IMR-90 (cell line): ENCODE measurements at regions not wholly inside any gene's neighbourhood (a gene's known extent, or its start where the extent isn't known, plus 50 kb on each side); places are given as distances from the start of the nearest gene placed in this dataset.

Source experiments
- ATAC-seq: fragments of 200-7000 bp; cut with Tn5 transposase; 2 replicates; pipeline ENCODE4 v1.9.1; 2020; ENCODE audit warnings: low read depth, mild to moderate bottlenecking, moderate library complexity
- BruUV-seq: library from RNA; stranded (reverse); fragments of 400-500 nt; replicated peaks from 2 replicates; lab custom pipeline; 2021; lab: Mats Ljungman, UMichigan
- CTCF ChIA-PET: fragments of 300-600 bp; formaldehyde crosslinking; extraction: SDS; loops from one replicate; lab custom pipeline; 2021; ENCODE audit warnings: antibody characterized with exemption; lab: Yijun Ruan, JAX
- POLR2A ChIA-PET: fragments of 300-600 bp; sonication (Branson Sonifier 250); formaldehyde crosslinking; loops from one replicate; lab custom pipeline; 2022; ENCODE audit warnings: antibody characterized with exemption; ENCODE audit not compliant: unreplicated experiment; lab: Charles Lee
- DNase-seq: peaks from one replicate; pipeline ENCODE4 v3.0.0; 2013
- H2AFZ ChIP-seq: replicated peaks from 2 replicates; pipeline ENCODE3; 2013; ENCODE audit warnings: low read length, mild to moderate bottlenecking; ENCODE audit not compliant: poor library complexity
- H2AK5ac ChIP-seq: 2 replicates; pipeline ENCODE4 v1.6.1; 2013; ENCODE audit warnings: low read depth, low read length, inconsistent platforms
- H2AK9ac ChIP-seq: replicated peaks from 2 replicates; pipeline ENCODE3; 2013; ENCODE audit warnings: mild to moderate bottlenecking, low read depth, low read length, moderate library complexity; ENCODE audit not compliant: poor library complexity
- H2BK120ac ChIP-seq: 2 replicates; pipeline ENCODE4 v1.6.1; 2013; ENCODE audit warnings: low read depth, low read length, inconsistent platforms
- H2BK15ac ChIP-seq: 3 replicates; pipeline ENCODE4 v1.6.1; 2013; ENCODE audit warnings: low read depth, low read length, inconsistent platforms
- H2BK20ac ChIP-seq: 2 replicates; pipeline ENCODE4 v1.6.1; 2013; ENCODE audit warnings: low read depth, mild to moderate bottlenecking, inconsistent platforms, low read length, moderate library complexity
- H2BK5ac ChIP-seq: 2 replicates; pipeline ENCODE4 v1.6.1; 2013; ENCODE audit warnings: mild to moderate bottlenecking, low read depth, low read length, inconsistent platforms; ENCODE audit not compliant: poor library complexity, severe bottlenecking
- H3K14ac ChIP-seq: replicated peaks from 2 replicates; pipeline ENCODE4 v1.6.1; 2013; ENCODE audit warnings: low read depth, low read length, inconsistent platforms
- H3K18ac ChIP-seq: 2 replicates; pipeline ENCODE4 v1.6.1; 2013; ENCODE audit warnings: low read depth, low read length, control low read depth
- H3K23ac ChIP-seq: 2 replicates; pipeline ENCODE4 v1.6.1; 2013; ENCODE audit warnings: low read depth, low read length, inconsistent platforms
- H3K27ac ChIP-seq: 2 replicates; pipeline ENCODE4 v1.5.1; 2013; ENCODE audit warnings: mild to moderate bottlenecking, control low read depth, low read length; ENCODE audit not compliant: insufficient read depth
- H3K27me3 ChIP-seq: 2 replicates; pipeline ENCODE4 v1.6.1; 2013; ENCODE audit warnings: low read length; ENCODE audit not compliant: control insufficient read depth, insufficient read depth
- H3K36me3 ChIP-seq: 2 replicates; pipeline ENCODE4 v1.6.1; 2013; ENCODE audit warnings: low read length, mixed read lengths; ENCODE audit not compliant: control insufficient read depth, insufficient read depth
- H3K4ac ChIP-seq: 2 replicates; pipeline ENCODE4 v1.6.1; 2013; ENCODE audit warnings: low read depth, low read length, inconsistent platforms
- H3K4me1 ChIP-seq: 2 replicates; pipeline ENCODE4 v1.6.1; 2013; ENCODE audit warnings: low read length, mixed read lengths; ENCODE audit not compliant: control insufficient read depth, insufficient read depth
- H3K4me2 ChIP-seq: 2 replicates; pipeline ENCODE4 v1.6.1; 2013; ENCODE audit warnings: low read depth, mild to moderate bottlenecking, control low read depth, low read length, moderate library complexity
- H3K4me3 ChIP-seq: 2 replicates; pipeline ENCODE4 v1.5.1; 2013; ENCODE audit warnings: low read depth, mild to moderate bottlenecking, control low read depth, low read length, moderate library complexity; ENCODE audit not compliant: insufficient read depth
- H3K56ac ChIP-seq: 2 replicates; pipeline ENCODE4 v1.6.1; 2013; ENCODE audit warnings: low read length, inconsistent platforms; ENCODE audit not compliant: insufficient read depth; ENCODE audit errors: extremely low read depth
- H3K79me1 ChIP-seq, 2 experiments: 2 replicates each; pipeline ENCODE4 v1.6.1; 2013; ENCODE audit warnings: low read length in 2 of 2, inconsistent platforms in 1 of 2, low read depth in 1 of 2
- H3K9ac ChIP-seq: 2 replicates; pipeline ENCODE4 v1.6.1; 2013; ENCODE audit warnings: low read depth, low read length, control low read depth
- H3K9me1 ChIP-seq: 2 replicates; pipeline ENCODE4 v1.6.1; 2013; ENCODE audit warnings: low read length, inconsistent platforms; ENCODE audit not compliant: insufficient read depth
- H3K9me3 ChIP-seq: 2 replicates; pipeline ENCODE4 v1.6.1; 2013; ENCODE audit warnings: low read length; ENCODE audit not compliant: control insufficient read depth, insufficient read depth
- H4K20me1 ChIP-seq: 2 replicates; pipeline ENCODE4 v1.6.1; 2013; ENCODE audit warnings: low read length, inconsistent platforms; ENCODE audit not compliant: insufficient read depth
- H4K5ac ChIP-seq: 2 replicates; pipeline ENCODE4 v1.6.1; 2013; ENCODE audit warnings: mild to moderate bottlenecking, low read depth, low read length, control low read depth
- H4K8ac ChIP-seq, 2 experiments: 2 replicates each; pipeline ENCODE4 v1.6.1; 2013; ENCODE audit warnings: low read depth in 2 of 2, low read length in 2 of 2, control low read depth in 1 of 2, inconsistent platforms in 1 of 2
- H4K91ac ChIP-seq: 2 replicates; pipeline ENCODE4 v1.6.1; 2013; ENCODE audit warnings: low read depth, low read length, inconsistent platforms; ENCODE audit not compliant: insufficient read depth
- BHLHE40 ChIP-seq: fragments of 150-350 bp; IDR thresholded peaks from 2 replicates; pipeline ENCODE4 v1.6.1; 2016; ENCODE audit warnings: mild to moderate bottlenecking, low read depth, low read length
- CEBPB ChIP-seq: IDR thresholded peaks from 2 replicates; pipeline ENCODE4 v1.6.1; 2012; ENCODE audit warnings: low read depth, low read length, improper control_type of control experiment
- CHD1 ChIP-seq: IDR thresholded peaks from 2 replicates; pipeline ENCODE4 v1.6.1; 2012; ENCODE audit warnings: low read depth, low read length, improper control_type of control experiment
- CTCF ChIP-seq: conservative IDR thresholded peaks from 2 replicates; pipeline ENCODE4 v1.5.1; 2012; ENCODE audit warnings: mild to moderate bottlenecking, low read depth, low read length, improper control_type of control experiment
- MAFK ChIP-seq: IDR thresholded peaks from 2 replicates; pipeline ENCODE4 v1.6.1; 2012; ENCODE audit warnings: low read depth, low read length, improper control_type of control experiment
- MAZ ChIP-seq: IDR thresholded peaks from 2 replicates; pipeline ENCODE4 v1.6.1; 2012; ENCODE audit warnings: low read depth, mild to moderate bottlenecking, low read length, improper control_type of control experiment, moderate library complexity, borderline replicate concordance
- MXI1 ChIP-seq: IDR thresholded peaks from 2 replicates; pipeline ENCODE4 v1.6.1; 2012; ENCODE audit warnings: low read depth, mild to moderate bottlenecking, low read length, moderate library complexity, borderline replicate concordance
- POLR2A ChIP-seq: IDR thresholded peaks from 2 replicates; pipeline ENCODE4 v1.6.1; 2012; ENCODE audit warnings: mild to moderate bottlenecking, low read depth, low read length
- RAD21 ChIP-seq: IDR thresholded peaks from 2 replicates; pipeline ENCODE4 v1.6.1; 2012; ENCODE audit warnings: low read length, improper control_type of control experiment
- RFX5 ChIP-seq: IDR thresholded peaks from 2 replicates; pipeline ENCODE4 v1.8.0; 2012; ENCODE audit warnings: low read depth, mild to moderate bottlenecking, low read length, moderate library complexity
- USF2 ChIP-seq: fragments of 150-350 bp; IDR thresholded peaks from 2 replicates; pipeline ENCODE4 v1.6.1; 2017; ENCODE audit warnings: mild to moderate bottlenecking, antibody characterized with exemption, low read length, low read depth
- WGBS, 2 experiments: methylation state at CpG; one replicate each; pipeline versions ENCODE4 v1.1.5 to v1.1.7; 2013; ENCODE audit warnings: missing lambda C conversion rate in 2 of 2; ENCODE audit not compliant: insufficient read length in 1 of 2; ENCODE audit errors: extremely low coverage in 2 of 2; 5-methylcytosine and 5-hydroxymethylcytosine counted together
- dilution Hi-C: fragments of 300-500 bp; cut with HindIII; formaldehyde crosslinking; loops from one replicate; pipeline ENCODE4 v1.14.3; 2018; ENCODE audit warnings: low sequenced_read_pairs; ENCODE audit not compliant: unreplicated experiment
- in situ Hi-C: fragments of 300-500 bp; cut with MboI; formaldehyde crosslinking; loops from 3 replicates; pipeline ENCODE4 v1.14.3; 2019; ENCODE audit warnings: low sequenced_read_pairs, inconsistent platforms, mixed read lengths
- intact Hi-C: fragments of 100-400 bp; cut with micrococcal nuclease; formaldehyde crosslinking; loops from 2 replicates; pipeline ENCODE4 v1.10.0; 2022

- Histone ChIP-seq H3K4me3 (no peak overlapping the region), H3K27ac (no peak overlapping the region), H2BK20ac (no peak overlapping the region), H4K5ac (no peak overlapping the region), H3K14ac (no peak overlapping the region), H2BK5ac (no peak overlapping the region), H3K27me3 (no peaks in the 10 kb centered on the region), H2AK9ac (no peak overlapping the region), H2BK15ac (no peak overlapping the region), H3K18ac (no peak overlapping the region), H4K91ac (no peak overlapping the region), H3K79me1 (no peaks in the 10 kb centered on the region), H3K4me2 (no peak overlapping the region), H3K4ac (no peak overlapping the region), H3K9me3 (peaks cover 2% of the 10 kb centered on the region; the same call in 1 of the 2 replicates), H2BK120ac (no peak overlapping the region), H4K8ac (no peak overlapping the region), H2AFZ (no peak overlapping the region), H3K56ac (no peak overlapping the region), H3K23ac (no peak overlapping the region), H4K20me1 (no peaks in the 10 kb centered on the region), H3K9me1 (no peaks in the 10 kb centered on the region), H3K36me3 (no peaks in the 10 kb centered on the region), H3K9ac (no peak overlapping the region), H3K4me1 (no peaks in the 10 kb centered on the region), H2AK5ac (no peak overlapping the region)
- no peak for TF ChIP-seq MAFK
- TF ChIP-seq USF2: no peak
- no peak for TF ChIP-seq MAZ
- TF ChIP-seq MXI1: no peak
- no peak for TF ChIP-seq CEBPB
- no peak for TF ChIP-seq RFX5
- no peak for TF ChIP-seq RAD21
- no peak for TF ChIP-seq CTCF
- TF ChIP-seq BHLHE40: no peak
- no peak for TF ChIP-seq CHD1
- no peak for TF ChIP-seq POLR2A
- no TSS peak for BruUV-seq
- 66% methylated on average over 4 of the region's 17 CpGs; no CpG with 5 or more reads in 1 of the 2 experiments for WGBS, 2 experiments
- intact Hi-C loops (no loop called here), in situ Hi-C loops (no loop called here), dilution Hi-C loops (no loop called here)
- no peak for DNase-seq
- ChIA-PET POLR2A (no interaction called here), CTCF (no interaction called here)
- no peak for ATAC-seq
These were observed 101.8 kb downstream of the HMX1 start for GRCh38 chr4:8769645-8770517.
